CD4-positive, alpha-beta memory T cell (primary cell): ENCODE measurements at regions not wholly inside any gene's neighbourhood (a gene's known extent, or its start where the extent isn't known, plus 50 kb on each side); places are given as distances from the start of the nearest gene placed in this dataset.

Experiments
- CTCF ChIA-PET: fragments of 350-600 bp; sonication (Branson Sonifier 250); formaldehyde crosslinking; loops from one replicate; lab custom pipeline; 2021; ENCODE audit warnings: inconsistent platforms; ENCODE audit not compliant: partially characterized antibody; lab: Charles Lee
- POLR2A ChIA-PET: fragments of 350-600 bp; sonication (Branson Sonifier 250); formaldehyde crosslinking; loops from one replicate; lab custom pipeline; 2021; ENCODE audit not compliant: partially characterized antibody; lab: Charles Lee
- DNase-seq, 5 donors: peaks; one replicate each; pipeline versions ENCODE4 v3.0.0 to v3.0.0-alpha.2; 2020 to 2022; ENCODE audit warnings: mixed read lengths in 1 of 5
- H3K27ac ChIP-seq: one replicate; pipeline ENCODE4 v1.7.0; 2013; ENCODE audit warnings: low read depth, low read length
- H3K27me3 ChIP-seq: 2 replicates; pipeline ENCODE4 v1.7.0; 2013; ENCODE audit warnings: mild to moderate bottlenecking, low read length, moderate library complexity; ENCODE audit not compliant: insufficient read depth
- H3K36me3 ChIP-seq: 2 replicates; pipeline ENCODE4 v1.7.0; 2013; ENCODE audit warnings: mild to moderate bottlenecking, low read length, moderate library complexity; ENCODE audit not compliant: insufficient read depth
- H3K4me1 ChIP-seq: 2 replicates; pipeline ENCODE4 v1.7.0; 2013; ENCODE audit warnings: mild to moderate bottlenecking, low read length, moderate library complexity; ENCODE audit not compliant: insufficient read depth
- H3K4me3 ChIP-seq, 2 donors: one replicate each; pipeline ENCODE4 v1.7.0; 2013; ENCODE audit warnings: low read length in 2 of 2, mild to moderate bottlenecking in 1 of 2
- H3K9me3 ChIP-seq, 2 donors: one replicate each; pipeline ENCODE4 v1.7.0; 2013; ENCODE audit warnings: low read length in 2 of 2, control low read depth in 1 of 2; ENCODE audit not compliant: control insufficient read depth in 1 of 2
- H3K27ac Mint-ChIP-seq, 7 donors: one replicate each; pipeline ENCODE4 v1.8.0; 2020 to 2021; ENCODE audit warnings: mixed read lengths in 7 of 7, mild to moderate bottlenecking in 6 of 7, inconsistent platforms in 3 of 7, moderate library complexity in 3 of 7
- H3K27me3 Mint-ChIP-seq, 2 donors: one replicate each; pipeline ENCODE4 v1.8.0; 2020 to 2021; ENCODE audit warnings: mixed read lengths in 2 of 2
- H3K36me3 Mint-ChIP-seq, 2 donors: one replicate each; pipeline ENCODE4 v1.8.0; 2020 to 2021; ENCODE audit warnings: mixed read lengths in 2 of 2, inconsistent platforms in 1 of 2, mild to moderate bottlenecking in 1 of 2
- H3K4me1 Mint-ChIP-seq, 4 donors: one replicate each; pipeline ENCODE4 v1.8.0; 2020 to 2021; ENCODE audit warnings: mixed read lengths in 4 of 4, mild to moderate bottlenecking in 1 of 4
- H3K4me3 Mint-ChIP-seq, 8 donors: one replicate each; pipeline ENCODE4 v1.8.0; 2020 to 2021; ENCODE audit warnings: mixed read lengths in 8 of 8, mild to moderate bottlenecking in 7 of 8, moderate library complexity in 6 of 8, inconsistent platforms in 3 of 8
- H3K9me3 Mint-ChIP-seq, 8 donors: one replicate each; pipeline ENCODE4 v1.8.0; 2020 to 2021; ENCODE audit warnings: mixed read lengths in 8 of 8, mild to moderate bottlenecking in 5 of 8, inconsistent platforms in 3 of 8, moderate library complexity in 1 of 8
- intact Hi-C: fragments of 100-400 bp; cut with micrococcal nuclease; formaldehyde crosslinking; loops from one replicate; pipeline ENCODE4 v1.15.1; 2023

DNA sequence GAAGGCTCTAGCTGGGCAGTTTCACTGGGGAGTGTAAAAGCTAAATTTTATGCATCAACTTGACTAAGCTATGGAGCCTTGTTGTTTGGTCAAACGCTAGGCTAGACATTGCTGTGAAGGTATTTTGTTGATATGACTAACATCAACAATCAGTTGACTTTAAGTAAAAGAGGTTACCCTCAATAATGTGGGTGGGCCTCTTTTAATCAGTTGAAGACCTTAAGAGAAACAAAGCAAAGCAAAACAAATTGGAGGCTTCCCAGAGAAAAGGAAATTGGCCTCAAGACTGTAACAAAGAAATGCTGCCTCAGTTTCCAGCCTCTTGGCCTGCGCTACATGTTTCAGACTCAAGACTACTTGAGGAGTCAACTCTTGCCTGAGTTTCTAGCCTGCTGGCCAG lies 50.0 kb upstream of the TSC22D1 start:
- Histone ChIP-seq H3K27ac (no peak overlapping the region), H3K4me3 (no peak overlapping the region), H3K9me3 (no peaks in the 10 kb centered on the region), H3K4me1 (no peaks in the 10 kb centered on the region), H3K36me3 (no peaks in the 10 kb centered on the region), H3K27me3 (no peaks in the 10 kb centered on the region)
- no peaks in the 10 kb centered on the region for H3K36me3 Mint-ChIP-seq
- ChIA-PET POLR2A (no interaction called here), CTCF (no interaction called here)
- H3K27me3 Mint-ChIP-seq, result peaks cover 11 to 13% of the 10 kb centered on the region in 2 donors
- H3K9me3 Mint-ChIP-seq, result peaks cover 0 to 2% (median 0%) of the 10 kb centered on the region in 8 donors
- intact Hi-C loops, result no loop called here
- no peak overlapping the region for H3K27ac Mint-ChIP-seq
- H3K4me3 Mint-ChIP-seq, result no peak overlapping the region
- no peaks in the 10 kb centered on the region for H3K4me1 Mint-ChIP-seq
- no peak for DNase-seq
